CD4-positive, alpha-beta T cell treated with Interleukin-10 for 1 hour (primary cell): ENCODE measurements at regions not wholly inside any gene's neighbourhood (a gene's known extent, or its start where the extent isn't known, plus 50 kb on each side); places are given as distances from the start of the nearest gene placed in this dataset.
A peak's percentile ranks its signal among the peaks of the same experiment; 100 is the strongest.
"Not testable (repeated sequence)": the region's sequence is repeated elsewhere in the genome, so short reads cannot be mapped to it uniquely, and the experiment has no call there.

ENCODE experiments used
- DNase-seq: peaks from one replicate; pipeline ENCODE4 v3.0.0-alpha.2; 2020

- DNase-seq = no peak
Measured at GRCh38 chr4:16450724-16451123, 224.5 kb upstream of the TAPT1 start.

- no peak for DNase-seq
Measured at GRCh38 chr4:16450031-16450430, 223.8 kb upstream of the TAPT1 start.

- DNase-seq = no peak
Measured at GRCh38 chr4:16449406-16449805, 223.1 kb upstream of the TAPT1 start.

GRCh38 chr4:16448241-16448840 lies 222.1 kb upstream of the TAPT1 start:
- no peak for DNase-seq

- DNase-seq = peak; percentile 30
Measured at GRCh38 chr4:16443504-16444088, 217.3 kb upstream of the TAPT1 start.

- no peak for DNase-seq
Measured at GRCh38 chr4:16442296-16442695, 216.0 kb upstream of the TAPT1 start.

GRCh38 chr4:16439768-16440167 lies 213.5 kb upstream of the TAPT1 start:
- DNase-seq = no peak

- no peak for DNase-seq
Measured at GRCh38 chr4:16438986-16439385, 212.7 kb upstream of the TAPT1 start.

GRCh38 chr4:16437836-16438235 lies 211.6 kb upstream of the TAPT1 start:
- DNase-seq = no peak

- DNase-seq = no peak
Measured at GRCh38 chr4:16431866-16432265, 205.6 kb upstream of the TAPT1 start.

- DNase-seq = no peak
Measured at GRCh38 chr4:16418814-16419213, 192.5 kb upstream of the TAPT1 start.

GRCh38 chr4:16417198-16417597 lies 190.9 kb upstream of the TAPT1 start:
- no peak for DNase-seq

- DNase-seq = no peak
Measured at GRCh38 chr4:16416601-16417000, 190.3 kb upstream of the TAPT1 start.

GRCh38 chr4:16415751-16416150 lies 189.5 kb upstream of the TAPT1 start:
- DNase-seq = no peak

- DNase-seq = no peak
Measured at GRCh38 chr4:16413814-16414555, 187.7 kb upstream of the TAPT1 start.

GRCh38 chr4:16411501-16412085 lies 185.3 kb upstream of the TAPT1 start:
- DNase-seq = no peak

GRCh38 chr4:16393216-16393615 lies 166.9 kb upstream of the TAPT1 start:
- not testable (repeated sequence) for DNase-seq

- no peak for DNase-seq
Measured at GRCh38 chr4:16391196-16391595, 164.9 kb upstream of the TAPT1 start.

- DNase-seq = no peak
Measured at GRCh38 chr4:16387448-16387847, 161.2 kb upstream of the TAPT1 start.

GRCh38 chr4:16386711-16387320 lies 160.5 kb upstream of the TAPT1 start:
- DNase-seq = no peak

GRCh38 chr4:16384576-16384975 lies 158.3 kb upstream of the TAPT1 start:
- no peak for DNase-seq

GRCh38 chr4:16382571-16382970 lies 156.3 kb upstream of the TAPT1 start:
- DNase-seq = no peak

GRCh38 chr4:16377887-16378286 lies 151.6 kb upstream of the TAPT1 start:
- DNase-seq = no peak
